Body of pancreas (tissue), 4 donors: ENCODE measurements at regions not wholly inside any gene's neighbourhood (a gene's known extent, or its start where the extent isn't known, plus 50 kb on each side); places are given as distances from the start of the nearest gene placed in this dataset.

Experiments
- POLR2A ChIP-seq, 3 donors: fragments of 450-650 bp; IDR thresholded peaks; one replicate each; pipeline ENCODE4 v1.6.1; 2016; ENCODE audit warnings: antibody characterized with exemption in 3 of 3, mild to moderate bottlenecking in 2 of 3
- TF ChIP-seq, protein P1 (sequence below), 7 experiments: fragments of 450-650 bp in 4 of 7; fragments of 200-600 bp in 3 of 7; sonication (generic) in 3 of 7; IDR thresholded peaks; one replicate each; pipeline ENCODE4 v1.5.1; 2016 to 2019; ENCODE audit warnings: antibody characterized with exemption in 7 of 7

GRCh38 chr14:83874662-83875061 lies 1655.3 kb upstream of the FLRT2 start:
- TF ChIP-seq, protein P1, sequence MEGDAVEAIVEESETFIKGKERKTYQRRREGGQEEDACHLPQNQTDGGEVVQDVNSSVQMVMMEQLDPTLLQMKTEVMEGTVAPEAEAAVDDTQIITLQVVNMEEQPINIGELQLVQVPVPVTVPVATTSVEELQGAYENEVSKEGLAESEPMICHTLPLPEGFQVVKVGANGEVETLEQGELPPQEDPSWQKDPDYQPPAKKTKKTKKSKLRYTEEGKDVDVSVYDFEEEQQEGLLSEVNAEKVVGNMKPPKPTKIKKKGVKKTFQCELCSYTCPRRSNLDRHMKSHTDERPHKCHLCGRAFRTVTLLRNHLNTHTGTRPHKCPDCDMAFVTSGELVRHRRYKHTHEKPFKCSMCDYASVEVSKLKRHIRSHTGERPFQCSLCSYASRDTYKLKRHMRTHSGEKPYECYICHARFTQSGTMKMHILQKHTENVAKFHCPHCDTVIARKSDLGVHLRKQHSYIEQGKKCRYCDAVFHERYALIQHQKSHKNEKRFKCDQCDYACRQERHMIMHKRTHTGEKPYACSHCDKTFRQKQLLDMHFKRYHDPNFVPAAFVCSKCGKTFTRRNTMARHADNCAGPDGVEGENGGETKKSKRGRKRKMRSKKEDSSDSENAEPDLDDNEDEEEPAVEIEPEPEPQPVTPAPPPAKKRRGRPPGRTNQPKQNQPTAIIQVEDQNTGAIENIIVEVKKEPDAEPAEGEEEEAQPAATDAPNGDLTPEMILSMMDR (IDR thresholded peaks at IDR 0.05): no peak
- no peak for TF ChIP-seq POLR2A (IDR thresholded peaks at IDR 0.05)
